KMS-11 (cell line): ENCODE measurements at regions not wholly inside any gene's neighbourhood (a gene's known extent, or its start where the extent isn't known, plus 50 kb on each side); places are given as distances from the start of the nearest gene placed in this dataset.

Experiments
- H2AFZ ChIP-seq: fragments of 200-600 bp; sonication (generic); 2 replicates; pipeline ENCODE4 v1.6.1; 2016; ENCODE audit warnings: antibody characterized with exemption, mixed run types, low read depth
- H3K27ac ChIP-seq: fragments of 200-600 bp; sonication (generic); 2 replicates; pipeline ENCODE4 v1.6.1; 2016; ENCODE audit warnings: mild to moderate bottlenecking, mixed run types
- H3K27me3 ChIP-seq: fragments of 200-600 bp; sonication (generic); 2 replicates; pipeline ENCODE4 v1.6.1; 2017; ENCODE audit warnings: mild to moderate bottlenecking, low read depth, mixed run types, moderate library complexity; ENCODE audit not compliant: insufficient read depth
- H3K36me3 ChIP-seq: fragments of 200-600 bp; sonication (generic); 2 replicates; pipeline ENCODE4 v1.6.1; 2017; ENCODE audit warnings: mild to moderate bottlenecking, mixed run types; ENCODE audit not compliant: insufficient read depth
- H3K4me1 ChIP-seq: fragments of 200-600 bp; sonication (generic); 2 replicates; pipeline ENCODE4 v1.6.1; 2016; ENCODE audit warnings: mild to moderate bottlenecking, low read depth, mixed run types; ENCODE audit not compliant: poor library complexity, severe bottlenecking
- H3K4me2 ChIP-seq: fragments of 200-600 bp; sonication (generic); 2 replicates; pipeline ENCODE4 v1.7.0; 2016; ENCODE audit warnings: mild to moderate bottlenecking, mixed run types
- H3K4me3 ChIP-seq: fragments of 200-600 bp; sonication (generic); IDR thresholded peaks from 2 replicates; pipeline ENCODE4 v1.6.1; 2017; ENCODE audit warnings: low read depth, low read length, mixed read lengths; ENCODE audit not compliant: insufficient read depth
- H3K79me2 ChIP-seq: fragments of 200-600 bp; sonication (generic); 2 replicates; pipeline ENCODE4 v1.6.1; 2016; ENCODE audit warnings: low read depth, mixed run types; ENCODE audit not compliant: insufficient read depth
- H3K9ac ChIP-seq: fragments of 200-600 bp; sonication (generic); 2 replicates; pipeline ENCODE4 v1.6.1; 2016; ENCODE audit warnings: mild to moderate bottlenecking, mixed run types
- H4K20me1 ChIP-seq: fragments of 200-600 bp; sonication (generic); 2 replicates; pipeline ENCODE4 v1.6.1; 2016; ENCODE audit warnings: mild to moderate bottlenecking, mixed run types; ENCODE audit not compliant: insufficient read depth
- TF ChIP-seq, protein P1 (sequence below): fragments of 200-600 bp; sonication (generic); conservative IDR thresholded peaks from 2 replicates; pipeline ENCODE4 v1.6.1; 2017; ENCODE audit warnings: low read depth, mild to moderate bottlenecking, antibody characterized with exemption, low read length, moderate library complexity, mixed read lengths

DNA sequence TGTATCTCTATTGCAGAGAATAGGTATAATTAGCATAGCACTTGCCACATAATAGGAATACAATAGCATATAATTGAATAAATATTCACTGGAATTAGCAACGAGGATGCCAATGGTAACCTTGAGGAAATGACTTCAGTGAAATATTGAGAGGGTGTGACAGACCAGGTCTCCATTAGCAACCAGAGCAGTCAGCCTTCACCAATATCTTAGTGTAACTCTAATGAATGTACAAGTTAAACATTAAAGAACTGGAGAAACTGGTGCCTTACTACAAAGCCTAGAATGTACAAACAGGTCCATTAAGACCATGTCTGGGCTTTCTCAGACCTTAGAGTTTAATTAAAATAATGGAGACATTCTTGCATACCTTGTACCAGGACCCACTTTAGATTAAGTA lies 143.0 kb downstream of the MAGEB17 start:
- H3K9ac ChIP-seq, result no peak overlapping the region
- no peaks in the 10 kb centered on the region for H4K20me1 ChIP-seq
- H3K27me3 ChIP-seq, result no peaks in the 10 kb centered on the region
- no peak overlapping the region for H3K4me2 ChIP-seq
- H3K79me2 ChIP-seq, result no peaks in the 10 kb centered on the region
- no peaks in the 10 kb centered on the region for H3K36me3 ChIP-seq
- H3K4me3 ChIP-seq, result no peak overlapping the region
- no peak overlapping the region for H3K27ac ChIP-seq
- H3K4me1 ChIP-seq, result no peaks in the 10 kb centered on the region
- TF ChIP-seq, protein P1, sequence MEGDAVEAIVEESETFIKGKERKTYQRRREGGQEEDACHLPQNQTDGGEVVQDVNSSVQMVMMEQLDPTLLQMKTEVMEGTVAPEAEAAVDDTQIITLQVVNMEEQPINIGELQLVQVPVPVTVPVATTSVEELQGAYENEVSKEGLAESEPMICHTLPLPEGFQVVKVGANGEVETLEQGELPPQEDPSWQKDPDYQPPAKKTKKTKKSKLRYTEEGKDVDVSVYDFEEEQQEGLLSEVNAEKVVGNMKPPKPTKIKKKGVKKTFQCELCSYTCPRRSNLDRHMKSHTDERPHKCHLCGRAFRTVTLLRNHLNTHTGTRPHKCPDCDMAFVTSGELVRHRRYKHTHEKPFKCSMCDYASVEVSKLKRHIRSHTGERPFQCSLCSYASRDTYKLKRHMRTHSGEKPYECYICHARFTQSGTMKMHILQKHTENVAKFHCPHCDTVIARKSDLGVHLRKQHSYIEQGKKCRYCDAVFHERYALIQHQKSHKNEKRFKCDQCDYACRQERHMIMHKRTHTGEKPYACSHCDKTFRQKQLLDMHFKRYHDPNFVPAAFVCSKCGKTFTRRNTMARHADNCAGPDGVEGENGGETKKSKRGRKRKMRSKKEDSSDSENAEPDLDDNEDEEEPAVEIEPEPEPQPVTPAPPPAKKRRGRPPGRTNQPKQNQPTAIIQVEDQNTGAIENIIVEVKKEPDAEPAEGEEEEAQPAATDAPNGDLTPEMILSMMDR, result no peak
- no peak overlapping the region for H2AFZ ChIP-seq

DNA sequence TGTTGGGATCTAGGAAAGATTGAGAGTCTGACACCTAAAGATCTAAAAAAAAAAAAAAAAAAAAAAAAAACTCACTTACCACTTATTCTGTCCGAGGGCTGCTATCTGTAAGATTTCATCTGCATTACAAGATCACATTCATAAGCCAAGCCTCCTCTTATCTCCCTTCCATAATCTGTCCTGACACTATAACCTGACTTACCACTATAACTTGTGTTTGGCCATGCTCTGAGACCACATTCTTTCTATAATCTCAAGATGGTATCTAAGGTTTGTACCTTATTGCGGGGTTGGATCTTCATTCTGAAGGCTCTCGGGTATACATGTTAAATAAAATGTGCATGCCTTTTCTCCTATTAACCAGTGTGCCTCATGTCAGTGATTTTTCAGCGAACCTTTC lies 144.4 kb downstream of the MAGEB17 start:
- no peak overlapping the region for H3K27ac ChIP-seq
- H3K4me2 ChIP-seq, result no peak overlapping the region
- no peak overlapping the region for H3K9ac ChIP-seq
- H3K27me3 ChIP-seq, result no peaks in the 10 kb centered on the region
- TF ChIP-seq, protein P1, result no peak
- no peaks in the 10 kb centered on the region for H3K79me2 ChIP-seq
- H3K36me3 ChIP-seq, result no peaks in the 10 kb centered on the region
- H2AFZ ChIP-seq, result no peak overlapping the region
- no peak overlapping the region for H3K4me3 ChIP-seq
- H4K20me1 ChIP-seq, result no peaks in the 10 kb centered on the region
- no peaks in the 10 kb centered on the region for H3K4me1 ChIP-seq

DNA sequence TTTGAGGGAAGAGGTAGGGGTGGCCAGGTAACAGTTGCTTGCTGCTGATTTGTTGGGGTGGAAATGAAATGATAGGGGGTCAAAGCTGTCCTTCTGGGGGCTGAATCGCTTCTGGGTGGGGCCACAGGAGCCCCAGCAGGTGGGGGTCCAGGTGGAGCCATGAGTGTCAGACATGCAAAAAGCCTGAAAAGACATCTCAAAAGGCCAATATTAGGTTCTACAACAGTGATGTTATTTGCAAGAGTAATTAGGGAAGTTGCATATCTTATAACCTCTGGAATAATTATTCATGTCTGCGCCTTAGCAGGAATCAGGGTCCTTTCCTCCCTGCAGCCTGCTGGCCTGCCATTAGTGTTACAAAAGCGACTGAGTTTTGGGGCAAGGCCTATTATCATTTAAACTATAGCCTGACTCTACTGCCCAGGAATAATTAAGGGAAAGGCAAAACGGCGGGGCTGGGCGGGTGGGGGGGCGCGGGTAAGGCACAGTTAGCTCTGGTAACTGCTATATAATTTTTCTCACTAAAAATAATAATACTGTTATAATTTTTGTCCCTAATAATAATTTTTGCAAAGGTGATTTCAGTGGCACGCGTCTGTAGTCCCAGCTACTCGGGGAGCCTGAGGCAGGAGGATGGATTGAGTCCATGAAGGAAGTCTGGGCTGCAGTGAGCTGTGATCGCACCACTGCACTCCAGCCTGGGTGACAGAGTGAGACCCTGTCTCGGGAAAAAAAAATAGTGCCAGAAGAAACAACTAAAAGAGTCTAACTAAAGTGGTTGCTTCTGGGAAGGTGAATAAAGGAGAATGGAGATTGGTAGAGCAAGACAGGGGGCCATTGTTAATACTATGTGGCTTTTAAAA lies 145.7 kb downstream of the MAGEB17 start:
- Histone ChIP-seq H3K27me3 (no peaks in the 10 kb centered on the region), H3K4me2 (no peak overlapping the region), H3K4me3 (no peak overlapping the region), H2AFZ (no peak overlapping the region), H3K4me1 (no peaks in the 10 kb centered on the region), H3K9ac (no peak overlapping the region), H3K27ac (no peak overlapping the region), H3K79me2 (no peaks in the 10 kb centered on the region), H4K20me1 (no peaks in the 10 kb centered on the region), H3K36me3 (no peaks in the 10 kb centered on the region)
- TF ChIP-seq, protein P1, result no peak

DNA sequence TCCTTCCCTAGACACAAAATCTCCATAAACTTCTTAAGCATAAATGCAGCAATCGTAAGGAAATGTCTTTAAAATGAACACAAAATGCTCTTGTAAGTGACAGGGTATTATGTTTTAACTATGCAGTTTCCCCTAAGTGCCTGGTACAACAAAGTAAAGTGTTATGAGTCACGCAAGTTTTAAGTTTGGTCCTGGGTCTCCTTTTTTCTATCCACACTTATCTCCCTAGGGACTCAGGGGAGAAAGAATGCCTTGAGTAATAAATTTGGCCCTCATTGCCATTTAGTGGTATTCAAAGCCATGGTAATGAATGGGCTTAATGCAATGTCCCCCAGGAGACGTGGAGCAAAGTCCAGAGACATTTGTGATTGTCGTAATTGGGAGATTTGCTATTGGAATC lies 149.1 kb downstream of the MAGEB17 start:
- Histone ChIP-seq H3K79me2 (no peaks in the 10 kb centered on the region), H3K4me2 (no peak overlapping the region), H2AFZ (no peak overlapping the region), H3K4me1 (no peaks in the 10 kb centered on the region), H3K9ac (no peak overlapping the region), H3K36me3 (no peaks in the 10 kb centered on the region), H3K4me3 (no peak overlapping the region), H3K27me3 (no peaks in the 10 kb centered on the region), H3K27ac (no peak overlapping the region), H4K20me1 (no peaks in the 10 kb centered on the region)
- TF ChIP-seq, protein P1, result no peak
